K562 (cell line): ENCODE measurements at regions not wholly inside any gene's neighbourhood (a gene's known extent, or its start where the extent isn't known, plus 50 kb on each side); places are given as distances from the start of the nearest gene placed in this dataset.

ENCODE experiments used
- ATAC-seq: fragments of 200-7000 bp; cut with Tn5 transposase; 3 replicates; pipeline ENCODE4 v1.9.1; 2020; ENCODE audit warnings: moderate library complexity
- BruUV-seq: library from RNA; stranded (reverse); fragments of 400-500 nt; replicated peaks from 2 replicates; lab custom pipeline; 2021; lab: Mats Ljungman, UMichigan
- CTCF ChIA-PET: fragments of 300-600 bp; formaldehyde crosslinking; extraction: SDS; loops from one replicate; lab custom pipeline; 2021; ENCODE audit warnings: low intra/inter-chr PET ratio; lab: Yijun Ruan, JAX
- POLR2A ChIA-PET: fragments of 300-600, 350-650 bp; sonication (Branson Sonifier 250); formaldehyde crosslinking; extraction: SDS; loops from one replicate; lab custom pipeline; 2021; ENCODE audit warnings: antibody characterized with exemption, inconsistent platforms; lab: Yijun Ruan, JAX
- DNase-seq, 4 experiments: peaks; one replicate each; pipeline versions ENCODE4 v3.0.0 to v3.0.0-alpha.2; 2011 to 2018; ENCODE audit warnings: low spot score in 3 of 4, mixed read lengths in 3 of 4; ENCODE audit errors: extremely low read depth in 1 of 4
- FAIRE-seq: peaks from 2 replicates; lab custom pipeline; 2011; peaks lifted over from hg19 to GRCh38; lab: Jason Lieb, UNC
- H2AFZ ChIP-seq: 2 replicates; pipeline ENCODE4 v1.6.0; 2011; ENCODE audit warnings: low read depth, low read length, control low read depth, inconsistent platforms
- H3K27ac ChIP-seq: fragments of 200-600 bp; 3 replicates; pipeline ENCODE4 v1.8.0; 2011; ENCODE audit warnings: low read depth, mild to moderate bottlenecking, control low read depth, inconsistent platforms, low read length, moderate library complexity, mixed read lengths; ENCODE audit errors: extremely low read depth
- H3K27me3 ChIP-seq, 2 experiments: fragments of 300-600 bp in 1 of 2; 2 replicates in 1 of 2; 3 replicates in 1 of 2; pipeline versions ENCODE4 v1.6.0 to v1.8.0; 2011; ENCODE audit warnings: inconsistent platforms in 2 of 2, low read length in 2 of 2, mild to moderate bottlenecking in 1 of 2, mixed read lengths in 1 of 2, moderate library complexity in 1 of 2; ENCODE audit not compliant: control insufficient read depth in 2 of 2, insufficient read depth in 2 of 2
- H3K36me3 ChIP-seq: fragments of 300-600 bp; 3 replicates; pipeline ENCODE4 v1.8.0; 2011; ENCODE audit warnings: mild to moderate bottlenecking, low read length, inconsistent platforms; ENCODE audit not compliant: control insufficient read depth, insufficient read depth
- H3K4me1 ChIP-seq, 2 experiments: fragments of 200-600 bp in 1 of 2; replicated peaks in 1 of 2; 2 replicates in 1 of 2; 3 replicates in 1 of 2; pipeline versions ENCODE4 v1.5.1 to v1.8.0; 2011; ENCODE audit warnings: inconsistent platforms in 2 of 2, low read length in 2 of 2, mild to moderate bottlenecking in 1 of 2, mixed read lengths in 1 of 2, moderate library complexity in 1 of 2; ENCODE audit not compliant: control insufficient read depth in 2 of 2, insufficient read depth in 2 of 2
- H3K4me2 ChIP-seq: 2 replicates; pipeline ENCODE4 v1.6.1; 2011; ENCODE audit warnings: low read length, control low read depth, inconsistent platforms, mixed read lengths; ENCODE audit not compliant: insufficient read depth
- H3K4me3 ChIP-seq: fragments of 200-600 bp; sonication (generic), shearing (Covaris generic); 2 replicates; pipeline ENCODE4 v1.5.1; 2016; ENCODE audit warnings: control low read depth, inconsistent platforms
- H3K79me2 ChIP-seq: fragments of 200-600 bp; 3 replicates; pipeline ENCODE4 v1.8.0; 2011; ENCODE audit warnings: low read length, inconsistent platforms; ENCODE audit not compliant: control insufficient read depth, insufficient read depth
- H3K9ac ChIP-seq, 2 experiments: 2 replicates each; pipeline versions ENCODE4 v1.6.0 to v1.6.1; 2011; ENCODE audit warnings: low read depth in 2 of 2, low read length in 2 of 2, control low read depth in 1 of 2, inconsistent platforms in 1 of 2, mild to moderate bottlenecking in 1 of 2, mixed read lengths in 1 of 2; ENCODE audit not compliant: insufficient read depth in 1 of 2
- H3K9me1 ChIP-seq: one replicate; pipeline ENCODE4 v1.6.0; 2011; ENCODE audit warnings: inconsistent platforms, mild to moderate bottlenecking, low read length, moderate library complexity; ENCODE audit not compliant: control insufficient read depth, insufficient read depth
- H3K9me3 ChIP-seq: replicated peaks from 2 replicates; pipeline ENCODE4 v1.5.1; 2011; ENCODE audit warnings: low read depth, low read length, inconsistent platforms; ENCODE audit not compliant: control insufficient read depth, insufficient read depth
- H4K20me1 ChIP-seq: replicated peaks from 2 replicates; pipeline ENCODE4 v1.6.1; 2011; ENCODE audit warnings: low read length, inconsistent platforms, mixed read lengths; ENCODE audit not compliant: control insufficient read depth, insufficient read depth
- ARID2 ChIP-seq: fragments of 450-650 bp; IDR thresholded peaks from 2 replicates; pipeline ENCODE4 v1.6.1; 2017; ENCODE audit warnings: antibody characterized with exemption, mild to moderate bottlenecking
- CREB3 ChIP-seq: fragments of 450-650 bp; conservative IDR thresholded peaks from 2 replicates; pipeline ENCODE4 v1.6.1; 2016; ENCODE audit warnings: missing genetic modification characterization, low read depth, mild to moderate bottlenecking, missing compliant biosample characterization, moderate library complexity
- ELK3 ChIP-seq: fragments of 450-650 bp; formaldehyde crosslinking; IDR thresholded peaks from 2 replicates; pipeline ENCODE4 v1.4.0; 2020; ENCODE audit warnings: mild to moderate bottlenecking
- FOXJ2 ChIP-seq: fragments of 200-800 bp; sonication (Bioruptor generic); IDR thresholded peaks from 2 replicates; pipeline ENCODE4 v1.6.1; 2016; ENCODE audit warnings: missing genetic modification characterization, missing compliant biosample characterization
- NFATC3 ChIP-seq: fragments of 450-650 bp; IDR thresholded peaks from 2 replicates; pipeline ENCODE4 v1.6.1; 2017; ENCODE audit warnings: mild to moderate bottlenecking
- PHTF2 ChIP-seq: fragments of 250-450 bp; sonication (Bioruptor Pico); IDR thresholded peaks from 2 replicates; pipeline ENCODE4 v1.5.0; 2021; ENCODE audit warnings: mild to moderate bottlenecking
- PTTG1 ChIP-seq: fragments of 450-650 bp; IDR thresholded peaks from 2 replicates; pipeline ENCODE4 v1.6.1; 2016; ENCODE audit warnings: low read depth, mild to moderate bottlenecking, missing genetic modification characterization, missing compliant biosample characterization
- RFX1 ChIP-seq: fragments of 450-650 bp; IDR thresholded peaks from 2 replicates; pipeline ENCODE4 v1.6.1; 2016; ENCODE audit warnings: mild to moderate bottlenecking, moderate library complexity
- STAT6 ChIP-seq: sonication (generic); formaldehyde crosslinking; IDR thresholded peaks from 2 replicates; pipeline ENCODE4 v1.8.1; 2023; ENCODE audit warnings: mild to moderate bottlenecking, missing genetic modification reagents
- TCF7 ChIP-seq: sonication (generic); IDR thresholded peaks from 2 replicates; pipeline ENCODE4 v1.6.1; 2016; ENCODE audit warnings: antibody characterized with exemption, borderline replicate concordance
- TFE3 ChIP-seq: fragments of 450-650 bp; formaldehyde crosslinking; IDR thresholded peaks from 2 replicates; pipeline ENCODE4 v1.4.0; 2020; ENCODE audit warnings: mild to moderate bottlenecking, mixed read lengths
- VEZF1 ChIP-seq: fragments of 200-800 bp; sonication (Bioruptor generic); IDR thresholded peaks from 2 replicates; pipeline ENCODE4 v1.6.1; 2017; ENCODE audit warnings: missing genetic modification characterization, missing compliant biosample characterization
- ZC3H4 ChIP-seq: sonication (generic); formaldehyde crosslinking; IDR thresholded peaks from 2 replicates; pipeline ENCODE4 v1.9.0; 2021; ENCODE audit warnings: missing genetic modification reagents, borderline replicate concordance
- ZFPM2 ChIP-seq: fragments of 250-450 bp; sonication (Bioruptor Pico); IDR thresholded peaks from 2 replicates; pipeline ENCODE4 v1.5.1; 2022; ENCODE audit warnings: mild to moderate bottlenecking
- ZNF146 ChIP-seq: IDR thresholded peaks from one replicate; pipeline ENCODE4 v1.6.1; 2018; ENCODE audit warnings: missing compliant biosample characterization; ENCODE audit not compliant: unreplicated experiment
- WGBS: fragments of 100-300 bp; shearing (Covaris generic); methylation state at CpG from one replicate; pipeline ENCODE4 v1.1.6; 2016; ENCODE audit warnings: low coverage, mixed read lengths; ENCODE audit not compliant: insufficient coverage; ENCODE audit errors: missing lambda C conversion rate; 5-methylcytosine and 5-hydroxymethylcytosine counted together
- in situ Hi-C: fragments of 300-500 bp; cut with MboI; formaldehyde crosslinking; loops from 4 replicates; pipeline ENCODE4 v1.15.0; 2018; ENCODE audit warnings: inconsistent platforms, mixed read lengths
- intact Hi-C: fragments of 100-400 bp; cut with micrococcal nuclease; formaldehyde crosslinking; loops from 2 replicates; pipeline ENCODE4 v1.14.2; 2022

- Histone ChIP-seq H3K79me2 (no peaks in the 10 kb centered on the region), H3K9me3 (no peaks in the 10 kb centered on the region), H3K27ac (no peak overlapping the region), H3K4me2 (no peak overlapping the region), H3K4me3 (no peak overlapping the region), H3K4me1 (no peaks in the 10 kb centered on the region), H2AFZ (no peak overlapping the region), H3K27me3 (no peaks in the 10 kb centered on the region), H4K20me1 (0 out of 2 replicates have a peak, but pooled peaks cover 3% of the 10 kb centered on the region), H3K9me1 (no peaks in the 10 kb centered on the region), H3K9ac (no peak overlapping the region), H3K36me3 (no peaks in the 10 kb centered on the region)
- 0% methylated on average over 1 of the region's 1 CpG for WGBS
- POLR2A ChIA-PET = no interaction called here
- DNase-seq = no peak
- FAIRE-seq = no peak
- intact Hi-C loops = no loop called here
- ATAC-seq = no peak
- CTCF ChIA-PET = no interaction called here
- BruUV-seq = no TSS peak
- in situ Hi-C loops = no loop called here
- TF ChIP-seq FOXJ2 (tag) = no peak
- TF ChIP-seq ELK3 (CRISPR knock-in tag) = no peak
- TF ChIP-seq ZC3H4 (CRISPR knock-in tag) = no peak
- no peak for TF ChIP-seq TCF7
- no peak for TF ChIP-seq ZFPM2
- TF ChIP-seq NFATC3 = no peak
- TF ChIP-seq ARID2 = no peak
- no peak for TF ChIP-seq VEZF1 (CRISPR knock-in tag)
- TF ChIP-seq ZNF146 = no peak
- TF ChIP-seq TFE3 (CRISPR knock-in tag) = no peak
- TF ChIP-seq RFX1 = no peak
- no peak for TF ChIP-seq STAT6 (CRISPR knock-in tag)
- TF ChIP-seq PHTF2 (CRISPR knock-in tag) = no peak
- no peak for TF ChIP-seq CREB3 (tag)
- TF ChIP-seq PTTG1 (tag) = no peak
Observed at GRCh38 chr1:30043731-30044408, 679.5 kb downstream of the MATN1 start.
